GM21360 (cell line): ENCODE measurements at regions not wholly inside any gene's neighbourhood (a gene's known extent, or its start where the extent isn't known, plus 50 kb on each side); places are given as distances from the start of the nearest gene placed in this dataset.

Experiments used
- ATAC-seq: cut with Tn5 transposase; IDR thresholded peaks from one replicate; pipeline ENCODE4 v1.9.1; 2021; ENCODE audit warnings: mild to moderate bottlenecking, moderate library complexity; ENCODE audit not compliant: unreplicated experiment

GRCh38 chr12:62130834-62131552 is 129.2 kb upstream of the USP15 start:
- ATAC-seq = no peak

DNA sequence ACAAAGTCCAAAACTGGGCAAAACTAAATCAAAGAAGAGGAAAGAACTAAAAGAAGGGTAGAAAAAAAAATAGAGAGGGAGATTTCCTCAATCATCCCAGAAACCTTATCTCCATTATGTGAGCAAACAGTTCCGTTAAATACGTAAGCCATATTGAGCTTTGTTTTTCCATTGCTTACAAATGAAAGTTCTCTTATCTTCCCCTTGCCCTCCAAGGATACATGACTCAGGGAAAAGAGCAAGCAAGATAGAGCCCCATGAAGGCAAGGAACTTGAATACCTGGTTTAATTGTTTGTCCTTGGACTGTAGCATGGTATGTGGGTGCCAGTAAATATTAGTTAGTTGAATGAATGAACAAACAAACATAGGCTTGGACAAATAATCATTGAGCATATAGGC is 126.8 kb upstream of the USP15 start:
- ATAC-seq = no peak

DNA sequence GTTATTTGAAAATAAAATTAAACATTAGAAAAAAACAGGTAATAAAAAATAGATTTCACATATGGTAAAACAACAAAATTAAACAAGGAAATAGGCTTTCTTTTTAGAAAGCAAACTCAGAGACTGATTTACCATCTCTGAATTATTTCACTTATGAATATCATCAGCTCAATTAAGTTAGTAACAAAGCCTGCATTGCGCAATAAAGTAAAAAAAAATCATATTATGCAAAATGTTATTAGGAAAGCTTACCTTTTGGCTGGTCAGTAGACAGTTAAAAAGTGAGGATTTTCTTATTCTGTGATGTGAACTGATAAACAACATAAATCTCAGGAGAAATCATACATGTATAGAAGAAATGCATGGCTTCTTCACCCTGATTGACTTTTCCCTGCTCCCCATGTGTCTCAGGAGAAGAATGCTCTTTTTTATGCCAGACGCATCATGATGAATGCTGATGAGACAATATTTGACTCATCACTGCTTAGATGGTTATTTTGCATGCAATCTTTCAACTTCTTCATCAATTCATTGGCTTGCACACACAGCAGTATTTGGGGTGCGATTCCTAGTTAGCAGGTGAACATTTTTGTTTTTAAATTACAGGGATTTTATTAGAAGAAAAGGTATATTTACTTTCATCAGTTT is 124.5 kb upstream of the USP15 start:
- ATAC-seq = no peak

GRCh38 chr12:62136496-62136895 is 123.7 kb upstream of the USP15 start:
- ATAC-seq = no peak

DNA sequence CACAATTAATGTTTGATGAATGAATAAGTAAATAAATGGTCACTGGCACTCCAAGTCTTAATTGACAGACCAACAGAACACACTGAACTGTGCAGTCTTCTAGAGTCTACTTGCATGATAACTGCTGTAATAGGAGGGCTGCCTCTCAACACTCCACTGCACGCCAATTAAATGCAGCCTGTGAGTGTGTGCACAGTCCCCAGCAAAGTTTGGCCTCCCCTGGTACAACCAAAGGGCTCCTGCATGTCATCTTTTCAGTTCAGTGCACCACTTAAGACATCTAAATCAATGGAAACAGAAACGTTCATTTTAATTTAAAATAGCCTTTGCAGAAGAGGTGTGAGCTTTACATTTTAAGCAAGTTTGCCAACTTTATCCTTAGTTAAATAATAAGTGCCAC is 121.7 kb upstream of the USP15 start:
- ATAC-seq = no peak

DNA sequence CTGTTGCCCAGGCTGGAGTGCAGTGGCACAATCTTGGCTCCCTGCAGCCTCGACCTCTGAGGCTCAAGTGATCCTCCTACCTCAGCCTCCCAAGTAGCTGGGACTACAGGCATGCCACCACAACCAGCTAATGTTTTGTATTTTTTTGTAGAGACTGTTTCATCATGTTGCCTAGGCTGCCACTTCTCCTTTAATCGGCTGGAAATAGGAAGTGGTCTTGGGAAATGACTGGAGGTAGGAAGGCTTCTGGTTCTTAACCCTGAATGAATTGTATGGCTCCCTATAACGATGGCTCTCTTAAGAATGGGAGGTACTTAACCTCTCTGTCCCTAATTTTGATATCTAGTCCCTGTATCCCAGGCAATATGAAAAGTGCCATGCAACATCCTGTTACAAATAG is 113.9 kb upstream of the USP15 start:
- no peak for ATAC-seq

GRCh38 chr12:62158013-62158412 is 102.2 kb upstream of the USP15 start:
- no peak for ATAC-seq

DNA sequence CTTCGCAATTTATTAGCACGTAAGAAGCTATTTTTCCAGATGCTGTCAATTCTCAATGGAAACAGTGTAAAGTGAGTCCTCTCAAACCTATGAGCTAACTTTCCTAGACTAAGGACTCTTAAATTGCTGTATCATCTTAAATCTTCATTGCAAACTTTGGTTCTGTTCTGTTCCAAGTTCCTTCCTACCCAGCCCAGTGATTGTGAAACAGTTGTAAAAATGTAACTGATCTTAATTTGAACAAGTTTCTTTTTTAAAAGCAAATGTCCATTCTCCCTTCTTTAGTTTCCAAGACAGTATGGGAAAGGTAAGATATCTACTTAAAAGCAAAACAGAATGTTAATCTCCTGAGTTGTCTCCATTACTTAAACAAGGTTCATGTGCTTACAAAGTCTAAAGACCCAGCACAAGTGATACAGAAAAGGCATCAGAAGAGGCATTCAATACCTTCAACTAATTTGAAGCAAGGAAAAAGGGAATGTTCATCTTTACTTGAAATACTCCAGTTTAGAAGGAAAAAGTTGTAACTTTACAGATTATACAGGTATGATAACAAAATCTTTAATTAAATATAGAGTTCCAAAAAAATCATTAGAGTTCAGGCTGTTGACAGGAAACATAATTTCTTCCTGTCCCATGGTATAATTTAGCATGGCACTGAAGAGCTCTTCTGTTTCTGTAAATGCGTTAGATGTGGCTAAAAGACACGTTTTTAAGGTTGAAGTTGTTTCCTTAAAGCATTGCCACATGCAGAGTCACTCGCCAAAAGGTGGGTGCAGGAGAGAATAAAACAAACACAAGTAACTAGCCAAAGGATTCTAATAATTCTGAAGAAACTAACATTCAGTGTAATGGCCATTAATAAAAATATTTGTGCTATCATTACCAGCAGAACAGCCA is 101.5 kb upstream of the USP15 start:
- ATAC-seq = no peak

DNA sequence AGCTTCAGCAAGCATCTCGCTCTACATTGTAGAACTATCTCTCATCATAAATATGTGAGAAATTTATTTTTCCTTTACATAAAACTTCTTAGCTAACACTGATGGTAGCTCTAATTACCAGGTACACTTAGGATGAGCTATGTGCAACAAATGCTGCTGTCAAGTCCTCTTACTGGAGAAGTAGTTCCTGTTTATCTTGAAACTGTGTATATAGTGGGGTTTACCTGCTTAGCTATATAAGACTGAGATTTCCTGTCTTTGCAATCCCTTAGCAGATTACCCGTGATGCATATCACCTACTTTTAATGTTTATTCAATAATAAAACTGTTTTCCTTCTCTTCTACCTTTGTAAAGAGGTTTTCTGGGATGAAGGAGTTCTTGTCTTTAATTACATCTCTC is 98.0 kb upstream of the USP15 start:
- ATAC-seq = no peak

- ATAC-seq = no peak
These were observed 96.8 kb upstream of the USP15 start for GRCh38 chr12:62163368-62163767.

DNA sequence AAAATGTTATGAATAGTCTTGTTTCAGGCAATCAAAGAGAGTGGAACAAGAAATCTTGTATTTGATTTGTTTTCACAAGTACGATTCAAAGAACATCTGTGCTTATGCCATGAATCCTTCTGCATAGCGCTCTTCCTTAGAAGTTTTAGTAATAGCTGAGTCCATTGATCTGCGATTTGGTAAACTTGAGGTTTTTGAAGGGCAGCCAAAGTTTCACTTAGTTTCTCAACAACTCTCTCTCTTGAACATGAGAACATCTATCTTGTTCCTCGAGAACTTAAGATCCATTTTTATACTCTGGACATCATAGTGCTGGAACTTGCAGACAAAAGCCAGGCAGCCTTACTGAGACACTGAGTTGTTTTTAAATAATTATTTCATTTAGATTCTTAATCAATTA is 96.2 kb upstream of the USP15 start:
- no peak for ATAC-seq

DNA sequence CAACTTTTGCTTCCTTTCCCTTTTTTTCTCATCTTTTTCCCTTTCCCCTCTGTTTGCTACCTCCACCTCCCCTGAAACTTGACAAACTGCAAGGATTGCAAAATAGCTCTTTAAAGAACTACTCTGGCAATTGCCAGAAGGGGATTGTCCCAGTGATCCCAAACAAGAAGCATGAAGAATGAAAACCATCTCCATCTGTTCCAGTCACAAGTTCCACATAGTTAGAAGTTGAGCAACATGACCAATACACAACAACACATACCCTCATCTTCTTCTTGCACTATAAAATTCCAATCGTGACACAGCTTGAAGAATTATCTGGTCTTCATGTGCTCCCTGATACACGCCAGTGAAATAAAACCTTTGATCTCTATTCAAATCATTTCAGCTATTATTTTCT is 93.7 kb upstream of the USP15 start:
- ATAC-seq = no peak

- no peak for ATAC-seq
These were observed 91.8 kb upstream of the USP15 start for GRCh38 chr12:62168411-62168810.

DNA sequence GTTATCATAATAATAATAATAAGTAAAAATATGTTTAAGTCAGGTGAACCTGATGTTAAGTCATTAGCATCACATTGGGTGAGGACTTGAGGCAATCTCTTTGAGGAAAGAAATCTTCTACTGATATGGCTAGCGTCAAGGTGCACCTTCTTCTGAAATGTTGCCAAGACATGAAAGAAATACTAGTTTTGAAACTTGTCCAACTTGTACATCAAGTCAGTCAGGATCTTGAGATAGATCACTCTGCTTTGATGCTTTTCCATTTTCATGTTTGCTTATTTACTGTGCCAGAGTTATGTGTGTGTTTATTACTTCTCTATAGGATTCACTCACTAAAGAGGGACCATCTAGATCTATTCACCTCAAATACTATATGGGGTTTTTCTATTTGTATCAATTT is 90.0 kb upstream of the USP15 start:
- ATAC-seq = no peak

DNA sequence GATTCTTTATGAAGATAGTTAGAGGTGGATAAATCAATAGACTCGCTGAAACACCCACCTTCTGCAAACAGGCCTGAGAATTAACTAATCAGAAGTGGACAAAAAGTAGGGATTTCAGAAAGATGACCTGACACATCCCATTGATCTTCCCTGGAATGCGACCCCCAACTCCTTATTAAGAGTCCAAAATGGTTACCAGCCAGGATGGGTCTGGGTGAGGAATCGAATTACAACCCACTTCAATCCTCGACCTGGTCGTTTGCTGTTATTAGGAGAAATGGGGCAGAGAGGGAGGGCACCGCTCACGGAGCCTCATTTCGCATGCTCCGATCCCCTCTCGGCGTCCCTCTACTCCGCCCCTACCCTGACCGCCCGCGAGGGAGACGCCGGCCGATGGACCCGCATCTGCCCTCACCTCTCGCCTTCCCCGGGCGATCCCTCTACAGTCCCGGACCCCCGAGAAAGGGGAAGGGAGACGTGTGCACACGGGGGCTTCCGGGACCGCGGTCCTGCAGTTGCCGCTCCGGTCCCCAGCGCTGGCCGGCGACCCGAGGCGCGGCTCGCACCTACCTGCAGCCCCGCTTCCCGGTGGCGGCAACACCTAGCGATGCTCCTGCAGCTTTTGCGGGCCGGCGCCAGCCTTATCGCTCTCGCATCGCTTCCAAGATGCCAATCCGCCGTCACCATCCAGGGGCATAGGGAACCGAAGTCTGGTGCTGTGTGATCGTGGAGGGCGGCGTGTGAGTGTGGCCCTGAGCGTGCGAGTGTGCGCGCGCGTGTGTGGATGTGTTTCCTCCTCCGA is 69.3 kb upstream of the USP15 start:
- no peak for ATAC-seq

DNA sequence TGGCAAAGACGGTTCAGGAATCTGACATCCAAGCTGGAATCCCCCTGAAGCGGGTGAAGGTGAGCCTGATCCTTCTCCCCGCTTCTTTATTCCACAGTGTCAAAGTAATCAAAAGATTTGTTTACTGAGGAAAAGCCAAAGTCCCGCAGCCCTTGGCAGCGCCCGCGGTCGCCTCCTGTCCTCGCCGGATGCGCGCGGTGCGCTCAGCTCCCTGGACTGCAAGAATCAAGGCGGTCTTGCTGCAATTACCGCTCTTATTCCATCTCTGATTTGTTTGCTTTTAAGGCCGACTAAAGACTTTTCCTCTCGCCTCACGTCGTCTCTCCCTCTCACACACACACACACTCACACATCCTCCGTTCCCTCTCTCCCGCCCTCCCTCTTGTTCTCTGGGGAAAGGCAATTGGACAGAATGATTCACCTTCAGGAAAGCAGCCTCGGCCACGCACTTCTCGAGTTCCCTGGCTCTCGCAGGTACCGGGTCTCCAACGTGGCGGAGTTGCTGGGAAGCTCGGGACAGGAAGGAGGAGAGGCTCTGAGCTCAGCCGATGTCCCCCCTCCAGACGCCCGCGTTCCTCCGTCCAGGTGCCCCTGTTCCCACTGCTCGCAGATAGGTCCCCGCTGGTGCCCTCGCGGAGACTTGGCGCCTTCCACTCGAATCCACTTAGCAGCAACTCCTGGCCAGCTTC is 68.6 kb upstream of the USP15 start:
- no peak for ATAC-seq

DNA sequence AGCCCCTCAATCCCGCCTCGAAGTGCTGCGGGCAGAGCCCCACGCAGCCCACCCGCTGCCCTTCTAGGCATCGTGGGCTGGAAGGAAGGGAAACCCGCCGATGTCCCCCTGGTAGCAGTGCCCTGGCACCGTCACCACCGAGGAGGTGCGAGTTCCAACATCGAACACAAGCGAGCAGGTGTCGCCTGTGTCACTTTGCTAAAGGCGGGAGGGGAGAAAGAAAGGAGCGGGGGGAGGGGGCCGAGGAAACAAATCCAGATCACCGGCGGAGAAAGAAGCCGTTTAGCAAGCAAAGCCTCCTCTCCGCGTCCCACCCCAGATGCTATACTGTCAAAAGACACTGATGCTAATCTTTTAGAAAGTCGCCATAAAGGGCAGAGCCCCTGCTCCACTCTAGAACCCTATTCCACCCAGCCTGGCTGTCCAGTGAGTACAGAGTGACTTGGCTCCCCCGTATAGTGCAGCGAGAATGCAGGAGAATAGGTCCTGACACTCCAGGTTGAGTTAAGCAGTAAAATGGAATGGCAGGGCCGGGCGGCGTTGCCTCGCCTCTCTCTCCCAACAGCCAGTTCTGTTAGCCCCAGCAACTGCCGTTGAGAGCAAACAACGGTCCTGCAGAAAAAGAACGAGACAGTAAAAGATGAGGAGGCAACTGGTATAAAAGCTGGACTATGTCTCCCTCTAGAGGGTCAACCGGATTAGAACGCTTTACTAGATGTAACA is 67.9 kb upstream of the USP15 start:
- ATAC-seq = peak; percentile 97

GRCh38 chr12:62192903-62193250 is 67.3 kb upstream of the USP15 start:
- peak; percentile 5 for ATAC-seq

DNA sequence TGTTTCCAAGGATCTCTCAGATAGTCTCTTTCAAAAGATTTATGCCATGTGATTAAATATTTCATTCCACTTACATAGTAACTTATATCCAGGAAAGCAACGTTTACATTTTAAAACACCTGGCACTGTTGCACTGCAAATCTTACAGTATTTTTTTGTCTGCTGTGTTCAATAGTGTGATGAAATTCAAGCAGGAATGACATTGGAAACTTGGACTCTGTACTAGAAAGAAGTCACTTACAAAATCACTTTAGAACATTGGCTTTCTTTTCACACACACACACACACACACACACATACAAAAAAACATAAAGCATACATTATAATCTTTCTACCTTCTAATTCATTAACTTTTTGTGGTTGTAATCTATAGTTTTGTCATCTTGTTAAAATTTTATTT is 66.2 kb upstream of the USP15 start:
- no peak for ATAC-seq

DNA sequence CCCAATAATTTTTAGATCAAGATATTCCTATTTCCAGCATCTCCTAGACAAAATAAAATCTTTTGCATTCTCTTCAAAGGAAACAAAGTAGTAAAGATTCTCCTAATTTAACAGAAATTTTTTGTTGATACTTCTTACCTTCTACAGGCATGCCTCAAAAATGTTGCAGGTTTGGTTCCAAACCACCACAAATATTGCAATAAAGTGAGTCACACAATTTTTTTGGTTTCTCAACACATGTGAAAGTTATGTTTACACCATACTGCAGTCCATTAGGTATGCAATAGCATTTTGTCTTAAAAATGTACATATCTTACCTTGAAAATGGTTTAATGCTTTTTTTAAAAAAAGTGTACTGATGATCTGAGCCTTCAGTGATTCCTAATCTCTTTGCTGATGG is 65.6 kb upstream of the USP15 start:
- no peak for ATAC-seq
